GM18909 (cell line): ENCODE measurements at regions not wholly inside any gene's neighbourhood (a gene's known extent, or its start where the extent isn't known, plus 50 kb on each side); places are given as distances from the start of the nearest gene placed in this dataset.

Experiments used
- ATAC-seq: cut with Tn5 transposase; IDR thresholded peaks from one replicate; pipeline ENCODE4 v1.9.1; 2021; ENCODE audit warnings: mild to moderate bottlenecking; ENCODE audit not compliant: unreplicated experiment, poor library complexity

GRCh38 chr12:107530701-107531100, 154.9 kb upstream of the PWP1 start:
- ATAC-seq = no peak

- ATAC-seq = no peak
Measured at GRCh38 chr12:107533218-107533617, 152.4 kb upstream of the PWP1 start.

- ATAC-seq = no peak
Measured at GRCh38 chr12:107536613-107537012, 149.0 kb upstream of the PWP1 start.

- no peak for ATAC-seq
Measured at GRCh38 chr12:107537464-107538119, 148.0 kb upstream of the PWP1 start.

GRCh38 chr12:107539196-107539939, 146.2 kb upstream of the PWP1 start:
- ATAC-seq = no peak

- ATAC-seq = no peak
Measured at GRCh38 chr12:107541001-107541705, 144.4 kb upstream of the PWP1 start.

- no peak for ATAC-seq
Measured at GRCh38 chr12:107543416-107543815, 142.2 kb upstream of the PWP1 start.

GRCh38 chr12:107543841-107544240, 141.8 kb upstream of the PWP1 start:
- ATAC-seq = no peak

- no peak for ATAC-seq
Measured at GRCh38 chr12:107544937-107545336, 140.7 kb upstream of the PWP1 start.

GRCh38 chr12:107545737-107546353, 139.8 kb upstream of the PWP1 start:
- no peak for ATAC-seq

GRCh38 chr12:107547389-107547788, 138.2 kb upstream of the PWP1 start:
- ATAC-seq = no peak

GRCh38 chr12:107549651-107550480, 135.7 kb upstream of the PWP1 start:
- no peak for ATAC-seq

- ATAC-seq = no peak
Measured at GRCh38 chr12:107551434-107551833, 134.2 kb upstream of the PWP1 start.

GRCh38 chr12:107552263-107552662, 133.3 kb upstream of the PWP1 start:
- no peak for ATAC-seq

- no peak for ATAC-seq
Measured at GRCh38 chr12:107553211-107553765, 132.3 kb upstream of the PWP1 start.

- ATAC-seq = no peak
Measured at GRCh38 chr12:107554941-107555340, 130.7 kb upstream of the PWP1 start.

- ATAC-seq = no peak
Measured at GRCh38 chr12:107557026-107557425, 128.6 kb upstream of the PWP1 start.

- no peak for ATAC-seq
Measured at GRCh38 chr12:107557589-107558100, 128.0 kb upstream of the PWP1 start.

GRCh38 chr12:107558141-107558815, 127.3 kb upstream of the PWP1 start:
- no peak for ATAC-seq
